Ishikawa (cell line): ENCODE measurements at regions not wholly inside any gene's neighbourhood (a gene's known extent, or its start where the extent isn't known, plus 50 kb on each side); places are given as distances from the start of the nearest gene placed in this dataset.

Experiments
- CEBPB ChIP-seq: IDR thresholded peaks from 2 replicates; pipeline ENCODE4 v1.6.1; 2012
- CREB1 ChIP-seq: IDR thresholded peaks from 2 replicates; pipeline ENCODE4 v1.6.1; 2012; ENCODE audit warnings: low read depth
- EGR1 ChIP-seq: IDR thresholded peaks from 2 replicates; pipeline ENCODE4 v1.6.1; 2012
- EP300 ChIP-seq: IDR thresholded peaks from 2 replicates; pipeline ENCODE4 v1.6.1; 2012; ENCODE audit warnings: borderline replicate concordance
- FOXM1 ChIP-seq: IDR thresholded peaks from 2 replicates; pipeline ENCODE4 v1.6.1; 2012; ENCODE audit warnings: low read depth, borderline replicate concordance
- MAX ChIP-seq: IDR thresholded peaks from 2 replicates; pipeline ENCODE4 v1.6.1; 2012
- NFIC ChIP-seq: IDR thresholded peaks from 2 replicates; pipeline ENCODE4 v1.6.1; 2012
- REST ChIP-seq: IDR thresholded peaks from 2 replicates; pipeline ENCODE4 v1.6.1; 2012; ENCODE audit warnings: low read depth, mild to moderate bottlenecking
- TAF1 ChIP-seq: IDR thresholded peaks from 2 replicates; pipeline ENCODE4 v1.6.1; 2012; ENCODE audit warnings: low read depth, mild to moderate bottlenecking
- YY1 ChIP-seq: IDR thresholded peaks from 2 replicates; pipeline ENCODE4 v1.6.1; 2012; ENCODE audit warnings: low read depth

- no peak for TF ChIP-seq CREB1
- TF ChIP-seq MAX: no peak
- no peak for TF ChIP-seq YY1
- no peak for TF ChIP-seq TAF1
- no peak for TF ChIP-seq REST
- TF ChIP-seq EP300: no peak
- TF ChIP-seq EGR1: no peak
- no peak for TF ChIP-seq NFIC
- no peak for TF ChIP-seq FOXM1
- no peak for TF ChIP-seq CEBPB
Measured at GRCh38 chr2:147171941-147172340, 672.9 kb upstream of the ACVR2A start.
